ENCODE measurements at regions not wholly inside any gene's neighbourhood (a gene's known extent, or its start where the extent isn't known, plus 50 kb on each side); places are given as distances from the start of the nearest gene placed in this dataset.

DNA sequence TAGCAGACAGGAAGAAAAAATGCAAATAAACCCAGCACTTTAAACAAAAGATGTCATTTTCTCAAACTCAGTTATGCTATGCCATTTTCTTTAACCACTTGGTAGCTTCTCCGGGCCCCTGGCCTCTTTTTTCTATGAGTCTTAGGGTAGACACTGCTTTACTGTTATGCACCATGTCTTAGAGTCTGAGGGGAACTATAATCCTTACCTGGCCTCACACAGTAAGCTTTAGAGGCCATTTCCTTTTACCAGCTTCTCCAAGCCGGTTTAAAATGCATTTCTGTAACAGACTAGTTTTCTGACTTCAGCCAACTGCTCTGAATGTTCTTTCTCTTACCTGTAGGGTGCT lies 73.7 kb upstream of the EDEM3 start (continued):
- TF ChIP-seq, protein P1, sequence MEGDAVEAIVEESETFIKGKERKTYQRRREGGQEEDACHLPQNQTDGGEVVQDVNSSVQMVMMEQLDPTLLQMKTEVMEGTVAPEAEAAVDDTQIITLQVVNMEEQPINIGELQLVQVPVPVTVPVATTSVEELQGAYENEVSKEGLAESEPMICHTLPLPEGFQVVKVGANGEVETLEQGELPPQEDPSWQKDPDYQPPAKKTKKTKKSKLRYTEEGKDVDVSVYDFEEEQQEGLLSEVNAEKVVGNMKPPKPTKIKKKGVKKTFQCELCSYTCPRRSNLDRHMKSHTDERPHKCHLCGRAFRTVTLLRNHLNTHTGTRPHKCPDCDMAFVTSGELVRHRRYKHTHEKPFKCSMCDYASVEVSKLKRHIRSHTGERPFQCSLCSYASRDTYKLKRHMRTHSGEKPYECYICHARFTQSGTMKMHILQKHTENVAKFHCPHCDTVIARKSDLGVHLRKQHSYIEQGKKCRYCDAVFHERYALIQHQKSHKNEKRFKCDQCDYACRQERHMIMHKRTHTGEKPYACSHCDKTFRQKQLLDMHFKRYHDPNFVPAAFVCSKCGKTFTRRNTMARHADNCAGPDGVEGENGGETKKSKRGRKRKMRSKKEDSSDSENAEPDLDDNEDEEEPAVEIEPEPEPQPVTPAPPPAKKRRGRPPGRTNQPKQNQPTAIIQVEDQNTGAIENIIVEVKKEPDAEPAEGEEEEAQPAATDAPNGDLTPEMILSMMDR (conservative IDR thresholded peaks at IDR 0.05; ENCODE audit: low read depth in 2 of 2), result no peak
- TF ChIP-seq JUNB (IDR thresholded peaks at IDR 0.05; ENCODE audit: unreplicated experiment), result no peak
- no peak for TF ChIP-seq ZNF114 (CRISPR knock-in tag; IDR thresholded peaks at IDR 0.05)
- TF ChIP-seq STAT1 (IDR thresholded peaks at IDR 0.05; ENCODE audit: unreplicated experiment), result no peak
- TF ChIP-seq EZH2 (IDR thresholded peaks at IDR 0.05; ENCODE audit: low read depth, unreplicated experiment), result no peak
- TF ChIP-seq, protein P2, sequence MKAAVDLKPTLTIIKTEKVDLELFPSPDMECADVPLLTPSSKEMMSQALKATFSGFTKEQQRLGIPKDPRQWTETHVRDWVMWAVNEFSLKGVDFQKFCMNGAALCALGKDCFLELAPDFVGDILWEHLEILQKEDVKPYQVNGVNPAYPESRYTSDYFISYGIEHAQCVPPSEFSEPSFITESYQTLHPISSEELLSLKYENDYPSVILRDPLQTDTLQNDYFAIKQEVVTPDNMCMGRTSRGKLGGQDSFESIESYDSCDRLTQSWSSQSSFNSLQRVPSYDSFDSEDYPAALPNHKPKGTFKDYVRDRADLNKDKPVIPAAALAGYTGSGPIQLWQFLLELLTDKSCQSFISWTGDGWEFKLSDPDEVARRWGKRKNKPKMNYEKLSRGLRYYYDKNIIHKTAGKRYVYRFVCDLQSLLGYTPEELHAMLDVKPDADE (IDR thresholded peaks at IDR 0.05), result no peak
- TF ChIP-seq, protein P3, sequence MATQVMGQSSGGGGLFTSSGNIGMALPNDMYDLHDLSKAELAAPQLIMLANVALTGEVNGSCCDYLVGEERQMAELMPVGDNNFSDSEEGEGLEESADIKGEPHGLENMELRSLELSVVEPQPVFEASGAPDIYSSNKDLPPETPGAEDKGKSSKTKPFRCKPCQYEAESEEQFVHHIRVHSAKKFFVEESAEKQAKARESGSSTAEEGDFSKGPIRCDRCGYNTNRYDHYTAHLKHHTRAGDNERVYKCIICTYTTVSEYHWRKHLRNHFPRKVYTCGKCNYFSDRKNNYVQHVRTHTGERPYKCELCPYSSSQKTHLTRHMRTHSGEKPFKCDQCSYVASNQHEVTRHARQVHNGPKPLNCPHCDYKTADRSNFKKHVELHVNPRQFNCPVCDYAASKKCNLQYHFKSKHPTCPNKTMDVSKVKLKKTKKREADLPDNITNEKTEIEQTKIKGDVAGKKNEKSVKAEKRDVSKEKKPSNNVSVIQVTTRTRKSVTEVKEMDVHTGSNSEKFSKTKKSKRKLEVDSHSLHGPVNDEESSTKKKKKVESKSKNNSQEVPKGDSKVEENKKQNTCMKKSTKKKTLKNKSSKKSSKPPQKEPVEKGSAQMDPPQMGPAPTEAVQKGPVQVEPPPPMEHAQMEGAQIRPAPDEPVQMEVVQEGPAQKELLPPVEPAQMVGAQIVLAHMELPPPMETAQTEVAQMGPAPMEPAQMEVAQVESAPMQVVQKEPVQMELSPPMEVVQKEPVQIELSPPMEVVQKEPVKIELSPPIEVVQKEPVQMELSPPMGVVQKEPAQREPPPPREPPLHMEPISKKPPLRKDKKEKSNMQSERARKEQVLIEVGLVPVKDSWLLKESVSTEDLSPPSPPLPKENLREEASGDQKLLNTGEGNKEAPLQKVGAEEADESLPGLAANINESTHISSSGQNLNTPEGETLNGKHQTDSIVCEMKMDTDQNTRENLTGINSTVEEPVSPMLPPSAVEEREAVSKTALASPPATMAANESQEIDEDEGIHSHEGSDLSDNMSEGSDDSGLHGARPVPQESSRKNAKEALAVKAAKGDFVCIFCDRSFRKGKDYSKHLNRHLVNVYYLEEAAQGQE (IDR thresholded peaks at IDR 0.05; ENCODE audit: unreplicated experiment), result no peak
- no peak for TF ChIP-seq EZH2phosphoT487 (IDR thresholded peaks at IDR 0.05; ENCODE audit: unreplicated experiment)
- TF ChIP-seq NANOG (IDR thresholded peaks at IDR 0.05; ENCODE audit: borderline replicate concordance), result no peak

DNA sequence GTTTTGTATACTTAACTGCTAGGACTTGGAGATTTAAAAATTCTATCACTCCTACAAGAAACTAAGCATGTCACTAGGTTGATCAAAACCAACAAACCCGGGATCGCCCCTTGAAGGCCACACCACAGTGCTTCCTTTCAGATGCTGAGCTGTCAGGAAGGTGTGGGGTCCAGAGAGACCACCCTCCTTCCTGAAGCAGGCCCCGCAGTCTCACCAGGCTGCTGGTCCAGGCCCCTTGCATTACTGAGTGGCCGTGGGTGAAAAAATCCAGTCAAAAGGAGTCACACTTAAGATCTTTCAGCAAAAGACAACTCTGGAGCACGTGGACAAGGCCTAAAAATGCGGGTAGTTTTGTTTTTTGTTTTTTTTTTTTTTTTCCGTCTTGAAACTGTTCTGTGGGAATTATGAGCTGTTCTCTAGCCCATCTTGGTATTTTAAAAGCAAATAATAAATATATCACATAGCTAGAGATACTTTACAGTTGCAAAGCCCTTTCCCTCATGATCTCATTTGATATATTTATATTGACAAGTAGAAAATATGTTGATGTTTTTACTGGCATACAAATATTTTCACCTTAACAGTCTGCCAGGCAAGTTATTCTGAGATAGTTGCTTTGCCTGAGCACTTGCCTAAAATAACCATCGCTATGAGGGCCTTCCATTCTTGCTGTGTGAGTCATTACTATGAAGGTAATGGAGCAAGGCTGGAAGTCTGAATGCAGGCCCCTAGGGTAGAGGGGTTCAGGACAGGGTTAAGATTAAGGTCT lies 73.1 kb upstream of the EDEM3 start:
- DNase-seq (ENCODE audit: low spot score) (no peak), ATAC-seq (peak; percentile 52)
- Mint-ChIP-seq H3K9me3 (no peaks in the 10 kb centered on the region), H3K27ac (peak overlapping the region; percentile 14; the same call in 1 of the 2 replicates), H3K36me3 (ENCODE audit: low read depth) (peaks cover 5% of the 10 kb centered on the region), H3K4me1 (peaks cover 3% of the 10 kb centered on the region), H3K27me3 (ENCODE audit: insufficient read depth, low read depth, poor library complexity) (no peaks in the 10 kb centered on the region), H3K4me3 (no peak overlapping the region)
- no peaks in the 10 kb centered on the region for H3K4me1 ChIP-seq (ENCODE audit: insufficient read depth)
- H3K79me2 ChIP-seq (replicated peaks; ENCODE audit: insufficient read depth), result no peaks in the 10 kb centered on the region
- H3F3A ChIP-seq (replicated peaks; ENCODE audit: low read depth), result no peaks in the 10 kb centered on the region
- H3K4me2 ChIP-seq, result no peak overlapping the region
- no peaks in the 10 kb centered on the region for H4K20me1 ChIP-seq (replicated peaks; ENCODE audit: insufficient read depth)
- no peak overlapping the region for H3K4me3 ChIP-seq
- H3K36me3 ChIP-seq (ENCODE audit: insufficient read depth), result no peaks in the 10 kb centered on the region; the same call in 1 of the 2 replicates
- no peak overlapping the region for H3K27ac ChIP-seq (ENCODE audit: low read depth)
- no peak overlapping the region for H2AFZ ChIP-seq
- no peaks in the 10 kb centered on the region for H3K27me3 ChIP-seq (ENCODE audit: insufficient read depth)
- no peaks in the 10 kb centered on the region for H3K9me2 ChIP-seq (ENCODE audit: insufficient read depth)
- TF ChIP-seq EZH2phosphoT487 (IDR thresholded peaks at IDR 0.05; ENCODE audit: unreplicated experiment), result no peak
- TF ChIP-seq, protein P1 (conservative IDR thresholded peaks at IDR 0.05; ENCODE audit: low read depth in 2 of 2), result no peak
